Keratinocyte (primary cell): ENCODE measurements at regions not wholly inside any gene's neighbourhood (a gene's known extent, or its start where the extent isn't known, plus 50 kb on each side); places are given as distances from the start of the nearest gene placed in this dataset.

ENCODE experiments used
- CTCF ChIP-seq, 3 experiments: IDR thresholded peaks in 1 of 3; conservative IDR thresholded peaks in 1 of 3; optimal IDR thresholded peaks in 1 of 3; 2 replicates in 2 of 3; 3 replicates in 1 of 3; pipeline versions ENCODE3 to v1.5.1; 2011; ENCODE audit warnings: low read length in 3 of 3, mild to moderate bottlenecking in 3 of 3, moderate library complexity in 2 of 3, control low read depth in 1 of 3, inconsistent platforms in 1 of 3; ENCODE audit not compliant: insufficient read depth in 2 of 3; ENCODE audit errors: extremely low read depth in 1 of 3
- EZH2 ChIP-seq: IDR thresholded peaks from one replicate; pipeline ENCODE4 v1.6.1; 2012; ENCODE audit warnings: inconsistent platforms, mild to moderate bottlenecking, low read length, moderate library complexity

GRCh38 chr21:39120876-39121599 lies 62.2 kb downstream of the PSMG1 start:
- TF ChIP-seq CTCF (optimal IDR thresholded peaks at IDR 0.05 in 1 of 3, IDR thresholded peaks at IDR 0.05 in 1 of 3, conservative IDR thresholded peaks at IDR 0.05 in 1 of 3; ENCODE audit: extremely low read depth in 1 of 3, insufficient read depth in 2 of 3, low read length in 3 of 3) (no peak), EZH2 (no peak)
